ENCODE measurements at regions not wholly inside any gene's neighbourhood (a gene's known extent, or its start where the extent isn't known, plus 50 kb on each side); places are given as distances from the start of the nearest gene placed in this dataset.
"Not testable (repeated sequence)": the region's sequence is repeated elsewhere in the genome, so short reads cannot be mapped to it uniquely, and the experiment has no call there.

GRCh38 chr9:41839786-41840185 is 289.4 kb downstream of the CNTNAP3B start:
- H3K4me1 ChIP-seq (ENCODE audit: control insufficient read depth in 3 of 3, insufficient read depth in 3 of 3, low read length in 3 of 3); H3K9ac ChIP-seq (ENCODE audit: low read depth in 1 of 3, low read length in 3 of 3); H3K36me3 ChIP-seq (ENCODE audit: control insufficient read depth in 3 of 3, insufficient read depth in 3 of 3, low read length in 3 of 3); H3K4me3 ChIP-seq (ENCODE audit: low read length in 3 of 3); H3K27ac ChIP-seq (ENCODE audit: low read depth, low read length); H3K9me3 ChIP-seq (ENCODE audit: control insufficient read depth in 3 of 3, low read length in 3 of 3); H3K27me3 ChIP-seq (ENCODE audit: control insufficient read depth in 3 of 3, insufficient read depth in 3 of 3, low read length in 3 of 3): not testable (repeated sequence)

DNA sequence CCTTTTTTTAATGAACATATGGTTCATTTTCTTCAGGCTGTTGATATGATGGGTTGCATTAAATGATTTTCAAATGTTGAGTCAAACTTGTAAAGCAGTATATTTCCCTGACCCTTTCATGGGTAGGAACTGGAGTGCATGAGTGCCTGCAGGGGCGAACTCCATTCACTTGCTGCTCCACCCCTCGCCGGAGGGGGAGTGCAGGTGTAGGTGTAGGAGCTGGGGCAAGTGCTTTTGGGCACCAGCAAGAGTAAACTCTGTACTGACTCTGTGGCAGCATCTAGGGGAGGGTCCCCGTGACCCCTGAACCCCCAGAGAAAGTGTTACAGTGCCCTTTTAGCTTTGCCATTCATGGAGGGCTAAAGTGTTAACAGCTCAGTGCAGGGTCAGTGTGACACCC is 290.3 kb downstream of the CNTNAP3B start:
- H3K4me1 ChIP-seq (ENCODE audit: control insufficient read depth in 3 of 3, insufficient read depth in 3 of 3, low read length in 3 of 3); H3K4me3 ChIP-seq (ENCODE audit: low read length in 3 of 3); H3K9ac ChIP-seq (ENCODE audit: low read depth in 1 of 3, low read length in 3 of 3); H3K9me3 ChIP-seq (ENCODE audit: control insufficient read depth in 3 of 3, low read length in 3 of 3); H3K27me3 ChIP-seq (ENCODE audit: control insufficient read depth in 3 of 3, insufficient read depth in 3 of 3, low read length in 3 of 3); H3K27ac ChIP-seq (ENCODE audit: low read depth, low read length); H3K36me3 ChIP-seq (ENCODE audit: control insufficient read depth in 3 of 3, insufficient read depth in 3 of 3, low read length in 3 of 3): not testable (repeated sequence)

DNA sequence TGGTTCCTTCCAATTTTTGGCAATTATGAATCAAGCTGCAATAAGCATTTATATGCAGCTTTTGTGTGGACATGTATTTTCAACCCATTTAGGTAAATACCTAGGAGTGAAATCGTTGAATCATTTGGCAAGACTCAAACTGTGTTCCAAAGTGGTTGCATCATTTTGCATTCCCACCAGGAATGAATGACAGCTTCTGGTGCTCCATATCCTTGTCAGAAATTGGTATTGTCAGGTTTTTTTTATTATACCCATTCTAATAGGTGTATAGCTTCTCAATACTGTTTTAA is 290.7 kb downstream of the CNTNAP3B start:
- not testable (repeated sequence) for H3K9ac ChIP-seq (ENCODE audit: low read depth in 1 of 3, low read length in 3 of 3); H3K36me3 ChIP-seq (ENCODE audit: control insufficient read depth in 3 of 3, insufficient read depth in 3 of 3, low read length in 3 of 3); H3K27ac ChIP-seq (ENCODE audit: low read depth, low read length); H3K27me3 ChIP-seq (ENCODE audit: control insufficient read depth in 3 of 3, insufficient read depth in 3 of 3, low read length in 3 of 3); H3K9me3 ChIP-seq (ENCODE audit: control insufficient read depth in 3 of 3, low read length in 3 of 3); H3K4me1 ChIP-seq (ENCODE audit: control insufficient read depth in 3 of 3, insufficient read depth in 3 of 3, low read length in 3 of 3); H3K4me3 ChIP-seq (ENCODE audit: low read length in 3 of 3)

DNA sequence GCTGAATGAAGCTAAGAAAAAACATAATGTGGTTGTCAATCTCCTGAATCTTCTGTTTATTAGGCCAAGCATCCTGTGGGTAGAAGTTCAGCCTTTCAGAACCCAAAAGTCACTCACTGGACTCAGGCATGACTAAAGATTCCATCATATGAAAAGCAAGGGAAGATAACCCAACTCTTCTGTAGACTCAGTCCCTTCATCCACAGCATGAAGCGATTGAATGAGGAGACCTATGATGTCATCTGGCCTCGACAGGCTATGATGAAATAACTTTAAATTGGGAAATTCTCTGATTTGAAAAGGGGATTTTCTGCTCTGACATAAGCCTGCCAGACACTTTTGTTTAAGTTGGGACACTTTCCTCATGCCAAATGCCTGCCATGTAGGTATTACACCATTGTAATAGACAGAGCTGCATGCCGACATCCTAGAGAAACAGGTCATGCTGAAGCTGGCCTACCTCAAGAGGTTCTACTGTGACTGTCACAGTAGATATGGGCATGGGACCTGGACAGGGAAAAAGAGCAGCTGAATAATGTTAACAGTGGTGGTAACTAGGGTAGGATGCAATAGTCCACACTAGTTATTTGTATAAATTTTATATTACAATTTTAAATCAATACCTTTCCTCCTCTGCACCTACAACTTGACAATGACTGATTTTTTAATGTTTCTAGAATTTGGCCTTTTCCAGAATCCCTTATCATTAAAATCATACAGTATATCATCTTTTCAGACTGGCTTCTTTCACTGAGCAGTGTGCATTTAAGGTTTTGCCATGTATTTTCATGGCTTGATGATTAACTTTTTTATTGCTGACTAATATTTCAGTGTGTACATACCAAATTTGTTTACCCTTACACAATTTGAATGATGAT is 291.3 kb downstream of the CNTNAP3B start:
- not testable (repeated sequence) for H3K9ac ChIP-seq (ENCODE audit: low read depth in 1 of 3, low read length in 3 of 3); H3K36me3 ChIP-seq (ENCODE audit: control insufficient read depth in 3 of 3, insufficient read depth in 3 of 3, low read length in 3 of 3); H3K27ac ChIP-seq (ENCODE audit: low read depth, low read length); H3K4me1 ChIP-seq (ENCODE audit: control insufficient read depth in 3 of 3, insufficient read depth in 3 of 3, low read length in 3 of 3); H3K9me3 ChIP-seq (ENCODE audit: control insufficient read depth in 3 of 3, low read length in 3 of 3); H3K4me3 ChIP-seq (ENCODE audit: low read length in 3 of 3); H3K27me3 ChIP-seq (ENCODE audit: control insufficient read depth in 3 of 3, insufficient read depth in 3 of 3, low read length in 3 of 3)

DNA sequence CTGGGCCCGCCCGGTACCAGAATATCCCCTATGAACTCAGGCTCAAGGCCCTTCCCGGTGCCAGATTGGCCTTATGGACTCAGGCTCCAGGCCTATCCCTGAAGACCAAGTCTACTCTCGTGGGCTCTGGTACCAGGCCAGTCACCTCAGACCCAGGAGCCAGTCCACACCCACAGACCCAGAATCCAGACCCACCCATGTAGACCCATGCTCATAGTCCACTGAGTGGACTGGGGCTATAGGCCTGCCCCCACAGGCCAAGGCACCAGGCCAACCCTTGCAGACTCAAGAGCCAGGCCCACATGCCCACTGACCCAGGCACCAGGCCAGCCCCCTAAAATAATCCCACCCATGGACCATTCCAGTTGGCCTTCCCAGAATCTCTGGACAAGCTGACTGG is 296.1 kb downstream of the CNTNAP3B start:
- not testable (repeated sequence) for H3K4me3 ChIP-seq (ENCODE audit: low read length in 3 of 3); H3K9me3 ChIP-seq (ENCODE audit: control insufficient read depth in 3 of 3, low read length in 3 of 3); H3K4me1 ChIP-seq (ENCODE audit: control insufficient read depth in 3 of 3, insufficient read depth in 3 of 3, low read length in 3 of 3); H3K27ac ChIP-seq (ENCODE audit: low read depth, low read length); H3K27me3 ChIP-seq (ENCODE audit: control insufficient read depth in 3 of 3, insufficient read depth in 3 of 3, low read length in 3 of 3); H3K9ac ChIP-seq (ENCODE audit: low read depth in 1 of 3, low read length in 3 of 3); H3K36me3 ChIP-seq (ENCODE audit: control insufficient read depth in 3 of 3, insufficient read depth in 3 of 3, low read length in 3 of 3)

DNA sequence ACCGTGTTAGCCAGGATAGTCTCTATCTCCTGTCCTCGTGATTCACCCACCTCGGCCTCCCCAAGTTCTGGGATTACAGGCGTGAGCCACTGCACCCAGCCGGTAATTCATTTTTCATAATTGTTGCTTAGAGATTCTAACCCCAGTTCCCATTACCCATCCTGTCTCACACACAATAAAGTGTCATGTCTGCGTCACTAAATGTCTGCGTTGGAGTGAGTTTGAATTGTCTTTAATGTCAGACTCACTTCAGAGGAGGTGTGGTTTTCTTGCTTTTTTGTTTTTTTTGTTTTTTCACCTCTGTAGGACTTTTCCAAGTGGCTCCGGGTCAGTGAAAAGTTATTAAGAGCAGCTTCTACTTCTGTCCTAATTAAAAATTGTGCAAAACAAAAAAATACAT is 304.5 kb downstream of the CNTNAP3B start:
- not testable (repeated sequence) for H3K36me3 ChIP-seq (ENCODE audit: control insufficient read depth in 3 of 3, insufficient read depth in 3 of 3, low read length in 3 of 3); H3K9ac ChIP-seq (ENCODE audit: low read depth in 1 of 3, low read length in 3 of 3); H3K4me1 ChIP-seq (ENCODE audit: control insufficient read depth in 3 of 3, insufficient read depth in 3 of 3, low read length in 3 of 3); H3K27me3 ChIP-seq (ENCODE audit: control insufficient read depth in 3 of 3, insufficient read depth in 3 of 3, low read length in 3 of 3); H3K4me3 ChIP-seq (ENCODE audit: low read length in 3 of 3); H3K9me3 ChIP-seq (ENCODE audit: control insufficient read depth in 3 of 3, low read length in 3 of 3); H3K27ac ChIP-seq (ENCODE audit: low read depth, low read length)

DNA sequence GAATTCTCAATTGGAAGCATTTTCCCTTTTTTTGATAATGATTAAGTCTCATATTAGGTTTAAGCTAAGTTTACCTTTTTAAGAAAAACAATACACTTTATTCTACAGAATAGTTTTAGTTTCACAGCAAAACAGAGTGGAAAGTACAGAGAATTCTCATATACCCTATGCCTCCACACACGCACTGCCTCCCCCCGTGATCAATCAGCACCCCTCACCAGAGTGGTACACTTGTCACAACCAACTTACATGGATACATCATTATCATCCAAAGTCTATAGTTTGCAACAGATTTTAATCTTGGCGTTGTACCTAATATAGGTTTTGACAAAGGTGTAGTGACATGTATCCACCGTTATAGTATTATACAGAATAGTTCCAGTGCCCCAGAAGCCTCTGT is 326.5 kb downstream of the CNTNAP3B start:
- not testable (repeated sequence) for H3K27ac ChIP-seq (ENCODE audit: low read depth, low read length); H3K4me3 ChIP-seq (ENCODE audit: low read length in 3 of 3); H3K36me3 ChIP-seq (ENCODE audit: control insufficient read depth in 3 of 3, insufficient read depth in 3 of 3, low read length in 3 of 3); H3K27me3 ChIP-seq (ENCODE audit: control insufficient read depth in 3 of 3, insufficient read depth in 3 of 3, low read length in 3 of 3); H3K9ac ChIP-seq (ENCODE audit: low read depth in 1 of 3, low read length in 3 of 3); H3K4me1 ChIP-seq (ENCODE audit: control insufficient read depth in 3 of 3, insufficient read depth in 3 of 3, low read length in 3 of 3); H3K9me3 ChIP-seq (ENCODE audit: control insufficient read depth in 3 of 3, low read length in 3 of 3)

GRCh38 chr9:41798684-41799083 is 330.5 kb downstream of the CNTNAP3B start:
- H3K4me1 ChIP-seq (ENCODE audit: control insufficient read depth in 3 of 3, insufficient read depth in 3 of 3, low read length in 3 of 3); H3K27me3 ChIP-seq (ENCODE audit: control insufficient read depth in 3 of 3, insufficient read depth in 3 of 3, low read length in 3 of 3); H3K9me3 ChIP-seq (ENCODE audit: control insufficient read depth in 3 of 3, low read length in 3 of 3); H3K36me3 ChIP-seq (ENCODE audit: control insufficient read depth in 3 of 3, insufficient read depth in 3 of 3, low read length in 3 of 3); H3K4me3 ChIP-seq (ENCODE audit: low read length in 3 of 3); H3K9ac ChIP-seq (ENCODE audit: low read depth in 1 of 3, low read length in 3 of 3); H3K27ac ChIP-seq (ENCODE audit: low read depth, low read length): not testable (repeated sequence)

DNA sequence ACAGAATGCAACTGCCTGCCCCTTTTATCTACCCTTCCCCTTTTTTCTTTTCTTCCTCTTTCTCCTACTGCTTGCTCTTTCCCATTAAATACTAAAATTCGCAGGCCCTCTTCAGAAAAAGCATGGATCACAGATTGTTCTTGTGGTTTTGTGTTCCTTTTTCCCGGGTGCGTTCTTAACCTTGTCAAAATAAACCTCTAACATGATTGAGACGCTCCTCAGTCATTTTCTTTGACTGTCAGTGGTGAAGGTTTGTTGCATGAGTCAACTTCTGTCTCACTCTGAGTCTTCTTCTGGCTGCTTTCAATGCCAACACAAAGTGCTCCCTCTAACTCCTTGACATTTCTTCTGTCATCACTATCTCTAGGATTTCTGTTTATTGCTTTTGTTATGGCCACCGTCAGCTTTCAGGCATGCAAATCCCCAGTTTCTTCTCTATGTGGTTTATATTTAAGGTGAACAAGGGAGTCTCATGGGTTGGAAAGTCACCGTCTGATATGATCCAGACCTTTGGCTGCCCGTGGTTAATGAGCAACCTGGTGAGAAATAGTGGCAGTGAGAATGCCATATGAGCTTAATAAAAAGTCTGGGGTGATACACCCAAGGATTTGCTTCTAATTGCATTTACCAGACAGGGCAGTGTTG is 338.4 kb downstream of the CNTNAP3B start:
- not testable (repeated sequence) for H3K27ac ChIP-seq (ENCODE audit: low read depth, low read length); H3K4me3 ChIP-seq (ENCODE audit: low read length in 3 of 3); H3K27me3 ChIP-seq (ENCODE audit: control insufficient read depth in 3 of 3, insufficient read depth in 3 of 3, low read length in 3 of 3); H3K9me3 ChIP-seq (ENCODE audit: control insufficient read depth in 3 of 3, low read length in 3 of 3); H3K4me1 ChIP-seq (ENCODE audit: control insufficient read depth in 3 of 3, insufficient read depth in 3 of 3, low read length in 3 of 3); H3K36me3 ChIP-seq (ENCODE audit: control insufficient read depth in 3 of 3, insufficient read depth in 3 of 3, low read length in 3 of 3); H3K9ac ChIP-seq (ENCODE audit: low read depth in 1 of 3, low read length in 3 of 3)

- H3K4me1 ChIP-seq (ENCODE audit: control insufficient read depth in 3 of 3, insufficient read depth in 3 of 3, low read length in 3 of 3); H3K27me3 ChIP-seq (ENCODE audit: control insufficient read depth in 3 of 3, insufficient read depth in 3 of 3, low read length in 3 of 3); H3K9ac ChIP-seq (ENCODE audit: low read depth in 1 of 3, low read length in 3 of 3); H3K4me3 ChIP-seq (ENCODE audit: low read length in 3 of 3); H3K9me3 ChIP-seq (ENCODE audit: control insufficient read depth in 3 of 3, low read length in 3 of 3); H3K36me3 ChIP-seq (ENCODE audit: control insufficient read depth in 3 of 3, insufficient read depth in 3 of 3, low read length in 3 of 3); H3K27ac ChIP-seq (ENCODE audit: low read depth, low read length): not testable (repeated sequence)
Observed at GRCh38 chr9:41790007-41790406, 339.2 kb downstream of the CNTNAP3B start.
